ENCODE measurements at regions not wholly inside any gene's neighbourhood (a gene's known extent, or its start where the extent isn't known, plus 50 kb on each side); places are given as distances from the start of the nearest gene placed in this dataset.

DNA sequence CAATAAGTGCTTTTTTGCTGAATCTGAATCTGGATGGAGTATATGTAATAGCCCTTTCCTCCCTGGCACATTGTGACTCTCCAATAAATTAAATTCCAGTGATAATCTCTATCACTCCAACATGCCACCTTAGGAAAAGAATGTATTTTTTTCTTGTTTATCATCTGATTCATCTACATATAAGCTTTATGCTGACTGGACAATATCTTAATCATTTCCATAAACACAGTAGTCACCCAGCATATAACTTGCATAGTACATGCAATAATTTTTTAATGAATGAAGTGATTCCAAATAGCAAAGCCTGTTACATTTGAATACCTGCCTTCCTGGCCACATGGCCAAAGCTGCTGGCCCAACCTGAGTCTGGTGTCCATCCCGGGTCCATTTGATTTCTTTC, 477.6 kb upstream of the USP24 start:
- ATAC-seq (no peak), DNase-seq (ENCODE audit: low read depth, low spot score) (no peak), FAIRE-seq (no peak)
- ChIA-PET CTCF (interaction anchor here (0.5 to 1.3 kb wide), 2 partner anchors 56 to 891 kb away, joined by 3 read pairs; no protein-coding TSS in a partner anchor), RAD21 (ENCODE audit: unreplicated experiment) (no interaction called here), SMC1A (ENCODE audit: uncharacterized antibody, unreplicated experiment) (no interaction called here), POLR2A (no interaction called here)
- 0% methylated on average over 1 of the region's 1 CpG for WGBS (ENCODE audit: insufficient coverage, insufficient replicate concordance, low lambda C conversion rate, missing lambda C conversion rate)
- Histone ChIP-seq H3K27me3 (replicated peaks in 1 of 2; ENCODE audit: control insufficient read depth in 2 of 2, insufficient read depth in 2 of 2, low read length in 1 of 2) (no peaks in the 10 kb centered on the region), H3K4me3 (no peak overlapping the region), H3K9me3 (replicated peaks; ENCODE audit: control insufficient read depth, insufficient read depth, low read length) (no peaks in the 10 kb centered on the region), H2AFZ (ENCODE audit: control insufficient read depth, low read depth, low read length) (no peak overlapping the region), H3K79me2 (ENCODE audit: control insufficient read depth, insufficient read depth, low read length) (no peaks in the 10 kb centered on the region), H3K4me2 (ENCODE audit: control insufficient read depth, insufficient read depth) (no peak overlapping the region), H3K36me3 (ENCODE audit: control insufficient read depth in 2 of 2, insufficient read depth in 2 of 2, low read length in 1 of 2) (no peaks in the 10 kb centered on the region), H3K4me1 (ENCODE audit: control insufficient read depth, insufficient read depth, low read length) (no peaks in the 10 kb centered on the region), H3K27ac (ENCODE audit: control insufficient read depth, insufficient read depth) (no peak overlapping the region), H3K9ac (ENCODE audit: control insufficient read depth, insufficient read depth, low read length) (no peak overlapping the region), H4K20me1 (ENCODE audit: control insufficient read depth, insufficient read depth) (no peaks in the 10 kb centered on the region)
- TF ChIP-seq HDAC6 (IDR thresholded peaks at IDR 0.05; ENCODE audit: unreplicated experiment) (no peak), ZZZ3 (IDR thresholded peaks at IDR 0.05; ENCODE audit: control insufficient read depth, insufficient read length, low read depth) (no peak), TARDBP (IDR thresholded peaks at IDR 0.05; ENCODE audit: borderline replicate concordance) (no peak), YBX1 (IDR thresholded peaks at IDR 0.05) (no peak), ZNF207 (IDR thresholded peaks at IDR 0.05; ENCODE audit: borderline replicate concordance) (no peak), SP1 (IDR thresholded peaks at IDR 0.05; ENCODE audit: low read depth, low read length) (no peak), WRNIP1 (IDR thresholded peaks at IDR 0.05; ENCODE audit: borderline replicate concordance, low read depth, low read length) (no peak)
- TF ChIP-seq, protein P1, sequence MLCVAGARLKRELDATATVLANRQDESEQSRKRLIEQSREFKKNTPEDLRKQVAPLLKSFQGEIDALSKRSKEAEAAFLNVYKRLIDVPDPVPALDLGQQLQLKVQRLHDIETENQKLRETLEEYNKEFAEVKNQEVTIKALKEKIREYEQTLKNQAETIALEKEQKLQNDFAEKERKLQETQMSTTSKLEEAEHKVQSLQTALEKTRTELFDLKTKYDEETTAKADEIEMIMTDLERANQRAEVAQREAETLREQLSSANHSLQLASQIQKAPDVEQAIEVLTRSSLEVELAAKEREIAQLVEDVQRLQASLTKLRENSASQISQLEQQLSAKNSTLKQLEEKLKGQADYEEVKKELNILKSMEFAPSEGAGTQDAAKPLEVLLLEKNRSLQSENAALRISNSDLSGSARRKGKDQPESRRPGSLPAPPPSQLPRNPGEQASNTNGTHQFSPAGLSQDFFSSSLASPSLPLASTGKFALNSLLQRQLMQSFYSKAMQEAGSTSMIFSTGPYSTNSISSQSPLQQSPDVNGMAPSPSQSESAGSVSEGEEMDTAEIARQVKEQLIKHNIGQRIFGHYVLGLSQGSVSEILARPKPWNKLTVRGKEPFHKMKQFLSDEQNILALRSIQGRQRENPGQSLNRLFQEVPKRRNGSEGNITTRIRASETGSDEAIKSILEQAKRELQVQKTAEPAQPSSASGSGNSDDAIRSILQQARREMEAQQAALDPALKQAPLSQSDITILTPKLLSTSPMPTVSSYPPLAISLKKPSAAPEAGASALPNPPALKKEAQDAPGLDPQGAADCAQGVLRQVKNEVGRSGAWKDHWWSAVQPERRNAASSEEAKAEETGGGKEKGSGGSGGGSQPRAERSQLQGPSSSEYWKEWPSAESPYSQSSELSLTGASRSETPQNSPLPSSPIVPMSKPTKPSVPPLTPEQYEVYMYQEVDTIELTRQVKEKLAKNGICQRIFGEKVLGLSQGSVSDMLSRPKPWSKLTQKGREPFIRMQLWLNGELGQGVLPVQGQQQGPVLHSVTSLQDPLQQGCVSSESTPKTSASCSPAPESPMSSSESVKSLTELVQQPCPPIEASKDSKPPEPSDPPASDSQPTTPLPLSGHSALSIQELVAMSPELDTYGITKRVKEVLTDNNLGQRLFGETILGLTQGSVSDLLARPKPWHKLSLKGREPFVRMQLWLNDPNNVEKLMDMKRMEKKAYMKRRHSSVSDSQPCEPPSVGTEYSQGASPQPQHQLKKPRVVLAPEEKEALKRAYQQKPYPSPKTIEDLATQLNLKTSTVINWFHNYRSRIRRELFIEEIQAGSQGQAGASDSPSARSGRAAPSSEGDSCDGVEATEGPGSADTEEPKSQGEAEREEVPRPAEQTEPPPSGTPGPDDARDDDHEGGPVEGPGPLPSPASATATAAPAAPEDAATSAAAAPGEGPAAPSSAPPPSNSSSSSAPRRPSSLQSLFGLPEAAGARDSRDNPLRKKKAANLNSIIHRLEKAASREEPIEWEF (IDR thresholded peaks at IDR 0.05; ENCODE audit: insufficient replicate concordance, low read depth, low read length), result no peak
- TF ChIP-seq, protein P2, sequence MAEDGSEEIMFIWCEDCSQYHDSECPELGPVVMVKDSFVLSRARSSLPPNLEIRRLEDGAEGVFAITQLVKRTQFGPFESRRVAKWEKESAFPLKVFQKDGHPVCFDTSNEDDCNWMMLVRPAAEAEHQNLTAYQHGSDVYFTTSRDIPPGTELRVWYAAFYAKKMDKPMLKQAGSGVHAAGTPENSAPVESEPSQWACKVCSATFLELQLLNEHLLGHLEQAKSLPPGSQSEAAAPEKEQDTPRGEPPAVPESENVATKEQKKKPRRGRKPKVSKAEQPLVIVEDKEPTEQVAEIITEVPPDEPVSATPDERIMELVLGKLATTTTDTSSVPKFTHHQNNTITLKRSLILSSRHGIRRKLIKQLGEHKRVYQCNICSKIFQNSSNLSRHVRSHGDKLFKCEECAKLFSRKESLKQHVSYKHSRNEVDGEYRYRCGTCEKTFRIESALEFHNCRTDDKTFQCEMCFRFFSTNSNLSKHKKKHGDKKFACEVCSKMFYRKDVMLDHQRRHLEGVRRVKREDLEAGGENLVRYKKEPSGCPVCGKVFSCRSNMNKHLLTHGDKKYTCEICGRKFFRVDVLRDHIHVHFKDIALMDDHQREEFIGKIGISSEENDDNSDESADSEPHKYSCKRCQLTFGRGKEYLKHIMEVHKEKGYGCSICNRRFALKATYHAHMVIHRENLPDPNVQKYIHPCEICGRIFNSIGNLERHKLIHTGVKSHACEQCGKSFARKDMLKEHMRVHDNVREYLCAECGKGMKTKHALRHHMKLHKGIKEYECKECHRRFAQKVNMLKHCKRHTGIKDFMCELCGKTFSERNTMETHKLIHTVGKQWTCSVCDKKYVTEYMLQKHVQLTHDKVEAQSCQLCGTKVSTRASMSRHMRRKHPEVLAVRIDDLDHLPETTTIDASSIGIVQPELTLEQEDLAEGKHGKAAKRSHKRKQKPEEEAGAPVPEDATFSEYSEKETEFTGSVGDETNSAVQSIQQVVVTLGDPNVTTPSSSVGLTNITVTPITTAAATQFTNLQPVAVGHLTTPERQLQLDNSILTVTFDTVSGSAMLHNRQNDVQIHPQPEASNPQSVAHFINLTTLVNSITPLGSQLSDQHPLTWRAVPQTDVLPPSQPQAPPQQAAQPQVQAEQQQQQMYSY (CRISPR knock-in tag; IDR thresholded peaks at IDR 0.05), result no peak
- TF ChIP-seq, protein P3, sequence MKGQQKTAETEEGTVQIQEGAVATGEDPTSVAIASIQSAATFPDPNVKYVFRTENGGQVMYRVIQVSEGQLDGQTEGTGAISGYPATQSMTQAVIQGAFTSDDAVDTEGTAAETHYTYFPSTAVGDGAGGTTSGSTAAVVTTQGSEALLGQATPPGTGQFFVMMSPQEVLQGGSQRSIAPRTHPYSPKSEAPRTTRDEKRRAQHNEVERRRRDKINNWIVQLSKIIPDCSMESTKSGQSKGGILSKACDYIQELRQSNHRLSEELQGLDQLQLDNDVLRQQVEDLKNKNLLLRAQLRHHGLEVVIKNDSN (IDR thresholded peaks at IDR 0.05; ENCODE audit: borderline replicate concordance, extremely low read length, insufficient read depth, low read depth, low read length), result no peak
- no TSS peak for BruUV-seq (replicated peaks)
- in situ Hi-C loops (cut with MboI) (no loop called here), intact Hi-C loops (cut with micrococcal nuclease; ENCODE audit: unreplicated experiment) (no loop called here)
